GM18907 (cell line): ENCODE measurements at regions not wholly inside any gene's neighbourhood (a gene's known extent, or its start where the extent isn't known, plus 50 kb on each side); places are given as distances from the start of the nearest gene placed in this dataset.
"Not testable (repeated sequence)": the region's sequence is repeated elsewhere in the genome, so short reads cannot be mapped to it uniquely, and the experiment has no call there.

ENCODE experiments used
- ATAC-seq: cut with Tn5 transposase; IDR thresholded peaks from one replicate; pipeline ENCODE4 v1.9.1; 2021; ENCODE audit warnings: mild to moderate bottlenecking, moderate library complexity; ENCODE audit not compliant: unreplicated experiment

GRCh38 chr12:73656375-73656774 is 881.3 kb upstream of the ATXN7L3B start:
- ATAC-seq, result no peak

GRCh38 chr12:73659802-73660201 is 877.8 kb upstream of the ATXN7L3B start:
- no peak for ATAC-seq

- ATAC-seq, result no peak
Observed at GRCh38 chr12:73665193-73665592, 872.4 kb upstream of the ATXN7L3B start.

DNA sequence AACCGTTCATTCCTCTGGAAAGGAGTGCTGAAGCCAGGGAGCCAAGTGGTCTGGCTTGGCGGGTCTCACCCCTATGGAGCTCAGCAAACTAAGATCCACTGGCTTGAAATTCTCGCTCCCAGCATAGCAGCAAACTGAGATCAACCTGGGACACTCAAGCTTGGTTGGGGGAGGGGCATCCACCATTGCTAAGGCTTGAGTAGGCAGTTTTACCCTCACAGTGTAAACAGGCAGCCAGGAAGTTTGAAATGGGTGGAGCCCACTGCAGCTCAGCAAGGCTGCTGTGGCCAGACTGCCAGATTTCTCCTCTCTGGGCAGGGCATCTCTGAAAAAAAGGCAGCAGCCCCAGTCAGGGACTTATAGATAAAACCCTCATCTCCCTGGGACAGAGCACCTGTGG is 866.1 kb upstream of the ATXN7L3B start:
- not testable (repeated sequence) for ATAC-seq

DNA sequence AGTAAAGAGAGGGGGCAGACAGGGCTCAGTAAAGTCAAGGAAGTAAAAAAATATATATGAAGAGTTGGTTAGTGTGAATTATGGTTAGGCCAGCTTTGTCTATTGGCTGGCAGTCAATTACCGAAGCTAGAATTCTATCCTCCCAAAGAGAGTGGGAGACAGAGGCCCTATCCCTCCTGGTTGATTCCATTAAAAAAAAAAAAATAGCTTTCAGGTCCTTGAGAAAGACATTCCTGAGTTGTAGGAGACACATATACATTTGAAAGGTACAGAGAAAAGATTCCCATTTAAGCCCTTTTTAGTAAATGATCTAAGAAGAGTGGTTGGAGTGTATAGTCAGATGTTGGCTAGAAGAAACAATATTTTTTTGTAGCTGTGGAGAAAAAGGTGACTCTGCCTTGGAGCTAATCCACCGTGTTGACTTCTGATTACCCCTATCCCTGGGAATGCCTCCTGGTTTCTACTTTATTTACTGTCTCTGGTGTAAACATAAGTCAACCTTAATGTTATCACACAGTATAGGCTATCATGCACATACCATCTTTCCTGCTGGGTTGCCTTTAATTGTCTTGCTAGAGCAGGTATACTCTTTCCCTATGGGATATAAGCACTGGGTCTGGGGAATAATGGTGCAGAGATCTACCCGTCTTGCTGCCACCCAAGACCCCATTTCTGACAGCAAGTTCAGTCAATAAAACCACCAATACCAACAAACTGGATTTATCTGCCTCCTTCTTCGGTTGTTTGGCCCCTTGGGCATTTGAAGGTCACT is 859.9 kb upstream of the ATXN7L3B start:
- ATAC-seq, result no peak

DNA sequence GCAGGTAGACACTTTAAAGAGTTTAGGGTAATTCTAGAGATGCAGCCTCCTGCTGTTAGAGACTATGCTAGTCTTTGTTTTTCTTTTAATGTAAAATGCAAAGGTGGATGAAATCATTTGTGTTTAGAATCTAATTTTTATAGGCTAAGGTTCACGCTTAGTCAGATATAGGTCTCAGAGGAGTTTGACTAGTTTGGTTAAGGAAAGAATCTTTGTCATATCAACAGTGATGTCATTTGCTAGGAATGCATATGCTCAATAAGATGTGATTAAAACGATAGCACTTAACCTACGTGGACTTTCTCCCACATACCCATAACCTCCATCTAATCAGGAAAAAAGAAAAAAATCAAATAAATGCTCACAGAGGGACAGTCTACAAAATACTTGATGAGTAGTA is 859.3 kb upstream of the ATXN7L3B start:
- ATAC-seq, result no peak

- no peak for ATAC-seq
Observed at GRCh38 chr12:73699318-73699717, 838.3 kb upstream of the ATXN7L3B start.

DNA sequence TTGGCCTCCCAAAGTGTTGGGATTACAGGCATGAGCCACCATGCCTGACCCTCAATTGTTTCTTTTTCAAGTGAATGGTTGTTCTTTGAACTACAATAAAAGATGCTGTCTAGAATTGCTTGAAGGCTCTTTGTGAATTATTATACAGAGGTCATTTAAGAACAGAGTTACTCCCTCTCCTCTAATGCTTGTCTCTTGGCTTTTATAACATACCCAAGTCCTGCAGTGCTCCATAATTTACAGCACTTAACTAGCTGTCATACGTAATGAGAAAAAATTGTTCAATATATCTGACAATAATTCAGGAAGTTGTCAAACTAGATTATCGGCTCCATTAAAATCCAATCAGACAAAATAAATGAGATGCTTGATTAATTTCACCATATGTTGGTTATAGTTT is 823.0 kb upstream of the ATXN7L3B start:
- no peak for ATAC-seq

DNA sequence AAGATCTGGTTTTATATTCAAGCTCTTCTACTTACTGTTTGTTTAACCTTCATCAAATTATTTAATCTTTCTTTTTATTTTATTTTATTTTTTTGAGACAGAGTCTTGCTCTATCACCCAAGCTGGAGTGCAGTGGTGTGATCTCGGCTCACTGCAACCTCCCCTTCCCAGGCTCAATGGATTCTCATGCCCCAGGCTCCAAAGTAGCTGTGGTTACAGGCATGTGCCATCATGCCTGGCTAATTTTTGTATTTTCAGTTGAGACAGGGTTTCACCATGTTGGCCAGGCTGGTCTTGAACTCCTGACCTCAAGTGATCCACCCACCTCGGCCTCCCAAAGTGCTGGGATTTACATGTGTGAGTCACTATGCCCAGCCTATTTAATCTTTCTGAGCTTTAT is 821.5 kb upstream of the ATXN7L3B start:
- not testable (repeated sequence) for ATAC-seq

GRCh38 chr12:73719223-73719622 is 818.4 kb upstream of the ATXN7L3B start:
- no peak for ATAC-seq

DNA sequence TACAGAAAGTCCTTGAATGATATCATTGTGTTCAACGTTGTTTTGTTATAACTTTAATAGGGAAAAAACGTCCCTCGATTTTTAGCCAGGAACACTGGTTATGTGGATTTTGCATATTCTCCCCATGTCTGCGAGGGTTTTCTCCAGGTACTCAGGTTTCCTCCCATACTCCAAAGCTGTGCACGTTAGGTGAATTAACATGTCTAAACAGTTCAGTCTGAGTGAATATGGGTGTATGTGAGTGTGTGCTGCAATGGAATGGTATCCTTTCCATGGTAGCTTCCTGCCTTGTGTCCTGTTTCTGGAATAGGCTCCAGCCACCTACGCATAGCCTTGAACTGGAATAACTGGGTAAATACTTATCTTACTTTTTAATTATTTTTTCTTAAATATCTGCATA is 810.8 kb upstream of the ATXN7L3B start:
- ATAC-seq, result no peak

- ATAC-seq, result no peak
Observed at GRCh38 chr12:73731658-73732057, 806.0 kb upstream of the ATXN7L3B start.

DNA sequence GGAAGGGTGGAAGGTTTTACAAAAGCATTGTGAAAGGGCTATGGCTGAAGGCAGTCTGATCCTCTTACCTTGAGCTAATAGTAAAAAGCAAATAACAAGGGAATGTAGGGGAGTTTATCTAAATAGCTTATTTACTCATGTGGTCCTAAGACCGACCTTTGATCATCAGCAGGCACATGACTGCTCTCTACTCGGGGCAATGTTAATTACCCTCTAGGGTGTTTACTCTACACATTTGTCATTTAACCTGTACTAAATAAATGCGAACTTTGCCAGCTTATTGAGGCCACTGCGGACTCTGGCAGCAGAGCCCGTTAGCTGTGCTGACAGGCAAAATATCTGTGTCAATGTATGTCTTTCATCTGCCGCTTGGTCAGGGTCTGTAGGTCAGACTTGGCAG is 768.3 kb upstream of the ATXN7L3B start:
- ATAC-seq, result no peak

GRCh38 chr12:73798523-73798922 is 739.1 kb upstream of the ATXN7L3B start:
- ATAC-seq, result no peak

- ATAC-seq, result no peak
Observed at GRCh38 chr12:73815072-73815645, 722.5 kb upstream of the ATXN7L3B start.

DNA sequence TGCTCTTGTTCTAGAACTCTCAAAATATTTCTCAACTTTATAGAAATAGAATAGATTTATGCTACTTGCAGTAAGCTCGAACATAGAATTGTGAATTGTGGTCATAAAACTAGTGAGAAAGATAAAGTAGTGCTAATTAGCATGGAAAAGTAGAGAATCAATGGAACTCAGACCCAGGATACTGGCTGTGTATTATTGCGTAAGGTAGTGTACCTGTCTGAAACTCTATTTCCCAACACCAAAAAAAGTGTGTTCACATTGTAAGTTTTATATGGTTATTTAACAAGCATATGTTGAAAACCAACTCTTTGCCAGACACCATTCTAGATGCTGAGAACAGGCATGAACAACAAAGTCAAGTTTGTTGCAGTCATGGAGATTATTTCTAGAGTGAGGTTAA is 720.5 kb upstream of the ATXN7L3B start:
- ATAC-seq, result no peak

- ATAC-seq, result no peak
Observed at GRCh38 chr12:73833746-73834145, 703.9 kb upstream of the ATXN7L3B start.

DNA sequence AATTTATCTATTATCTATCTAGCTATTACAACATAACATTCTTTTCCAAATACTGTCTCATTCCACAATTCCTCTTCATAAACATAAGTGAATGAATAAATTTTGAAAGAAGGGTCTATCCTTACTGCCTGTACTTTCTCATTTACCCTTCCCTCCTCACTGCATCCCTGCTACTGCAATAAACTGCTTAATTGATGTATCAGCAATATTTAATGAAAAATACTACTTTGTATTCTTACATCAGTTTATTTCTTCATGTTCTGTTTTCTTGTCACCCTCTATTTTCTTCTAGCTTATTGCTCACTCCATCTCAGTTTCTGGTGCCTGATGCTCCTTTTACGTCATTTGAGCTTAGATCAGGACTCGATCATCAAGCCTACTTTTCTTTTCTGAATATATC is 695.7 kb upstream of the ATXN7L3B start:
- ATAC-seq, result no peak

- no peak for ATAC-seq
Observed at GRCh38 chr12:73863546-73863945, 674.1 kb upstream of the ATXN7L3B start.

- no peak for ATAC-seq
Observed at GRCh38 chr12:73867147-73867546, 670.5 kb upstream of the ATXN7L3B start.

DNA sequence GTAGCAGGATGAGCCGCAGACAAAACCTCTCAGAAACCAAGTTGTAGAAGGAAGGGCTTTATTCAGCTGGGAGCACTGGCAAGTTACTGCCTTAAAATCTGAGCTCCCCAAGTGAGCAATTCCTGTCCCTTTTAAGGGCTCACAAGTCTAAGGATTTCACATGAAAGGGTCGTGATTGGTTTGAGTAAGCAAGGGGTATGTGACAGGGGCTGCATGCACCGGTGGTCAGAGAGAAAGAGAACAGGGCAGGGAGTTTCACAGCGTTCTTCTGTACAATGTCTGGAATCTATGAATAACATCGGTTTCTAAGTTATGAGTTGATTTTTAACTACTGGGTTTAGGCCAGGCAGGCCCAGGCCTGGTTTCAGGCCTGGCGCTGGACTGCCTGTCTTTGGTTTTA is 660.3 kb upstream of the ATXN7L3B start:
- not testable (repeated sequence) for ATAC-seq

DNA sequence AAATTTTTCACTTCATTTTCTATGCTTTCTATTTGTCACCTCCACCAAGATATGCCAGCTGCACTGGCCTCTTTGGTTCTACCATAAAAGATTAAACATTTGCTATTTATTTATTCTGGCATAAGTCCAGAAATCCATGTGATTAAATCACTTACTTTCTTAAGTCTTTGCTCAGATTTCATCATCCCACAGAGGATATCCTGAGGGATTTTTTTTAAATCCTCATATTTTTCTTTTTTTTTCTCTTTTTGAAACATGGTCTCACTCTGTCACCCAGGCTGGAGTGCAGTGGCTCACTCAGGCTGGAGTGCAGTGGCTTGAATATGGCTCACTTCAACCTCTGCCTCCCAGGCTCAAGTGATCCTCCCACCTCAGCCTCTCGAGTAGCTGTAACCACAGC is 645.4 kb upstream of the ATXN7L3B start:
- ATAC-seq, result no peak

DNA sequence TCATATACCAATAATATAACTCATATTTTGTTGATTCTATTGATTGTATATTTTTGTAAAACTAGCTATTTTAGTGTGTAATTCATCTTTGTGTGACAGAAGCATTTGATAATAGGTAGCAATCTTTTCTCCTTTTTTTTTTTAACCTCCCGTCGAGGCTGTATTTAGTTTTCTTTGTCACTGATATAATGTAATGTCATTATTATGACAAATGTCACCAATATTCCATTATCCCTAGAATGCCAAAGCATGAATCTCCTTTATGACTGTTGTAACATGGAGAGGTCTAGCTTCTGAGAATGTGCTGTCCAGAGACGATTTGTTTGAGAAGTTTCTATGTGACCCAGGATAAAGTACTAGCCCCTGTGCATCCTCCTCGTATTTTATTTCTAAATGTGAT is 639.0 kb upstream of the ATXN7L3B start:
- no peak for ATAC-seq
